Choroid plexus epithelial cell (primary cell): ENCODE measurements at regions not wholly inside any gene's neighbourhood (a gene's known extent, or its start where the extent isn't known, plus 50 kb on each side); places are given as distances from the start of the nearest gene placed in this dataset.

Experiments used
- DNase-seq: peaks from one replicate; pipeline ENCODE4 v3.0.0-alpha.2; 2010; ENCODE audit warnings: low read depth
- H3K4me3 ChIP-seq: 2 replicates; pipeline ENCODE4 v1.5.1; 2011; ENCODE audit warnings: low read depth, mild to moderate bottlenecking, control low read depth, low read length, moderate library complexity
- TF ChIP-seq, protein P1 (sequence below): conservative IDR thresholded peaks from 2 replicates; pipeline ENCODE4 v1.5.1; 2011; ENCODE audit warnings: low read depth, mild to moderate bottlenecking, control low read depth, inconsistent platforms, low read length, moderate library complexity

DNA sequence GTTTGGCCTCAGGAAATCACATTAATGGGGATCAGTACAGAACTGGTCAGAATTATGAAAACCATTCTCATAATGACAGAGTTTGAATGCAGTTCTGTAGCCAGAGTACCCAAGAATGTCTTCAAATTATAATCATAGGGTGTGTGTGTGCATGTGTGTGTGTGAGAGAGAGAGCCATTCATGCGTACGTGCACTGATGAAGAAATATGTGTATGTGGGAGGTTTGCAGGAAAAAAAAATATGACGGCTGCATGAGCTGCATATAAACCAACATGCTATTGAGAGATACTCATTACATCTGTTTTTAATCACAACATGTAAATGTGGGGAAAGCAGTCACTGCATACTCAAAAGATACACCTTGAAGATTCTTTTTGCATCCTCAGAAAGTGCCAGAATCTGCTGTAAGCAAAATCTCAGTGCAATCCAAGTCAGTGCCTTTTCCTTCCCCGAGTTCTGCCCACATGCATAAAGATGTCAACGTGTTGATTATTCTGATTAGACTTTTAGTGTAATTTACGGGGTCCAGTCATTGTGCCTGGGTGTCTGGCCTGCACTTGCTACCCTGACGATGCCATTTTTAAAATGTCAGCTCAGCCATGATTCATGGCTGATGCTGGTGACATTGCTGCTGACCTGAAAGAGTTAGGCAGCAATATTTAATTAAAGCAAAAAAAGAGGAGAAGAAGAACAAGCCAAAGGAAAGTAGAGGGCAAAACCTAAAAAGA, 378.7 kb upstream of the ZFHX3 start:
- TF ChIP-seq, protein P1, sequence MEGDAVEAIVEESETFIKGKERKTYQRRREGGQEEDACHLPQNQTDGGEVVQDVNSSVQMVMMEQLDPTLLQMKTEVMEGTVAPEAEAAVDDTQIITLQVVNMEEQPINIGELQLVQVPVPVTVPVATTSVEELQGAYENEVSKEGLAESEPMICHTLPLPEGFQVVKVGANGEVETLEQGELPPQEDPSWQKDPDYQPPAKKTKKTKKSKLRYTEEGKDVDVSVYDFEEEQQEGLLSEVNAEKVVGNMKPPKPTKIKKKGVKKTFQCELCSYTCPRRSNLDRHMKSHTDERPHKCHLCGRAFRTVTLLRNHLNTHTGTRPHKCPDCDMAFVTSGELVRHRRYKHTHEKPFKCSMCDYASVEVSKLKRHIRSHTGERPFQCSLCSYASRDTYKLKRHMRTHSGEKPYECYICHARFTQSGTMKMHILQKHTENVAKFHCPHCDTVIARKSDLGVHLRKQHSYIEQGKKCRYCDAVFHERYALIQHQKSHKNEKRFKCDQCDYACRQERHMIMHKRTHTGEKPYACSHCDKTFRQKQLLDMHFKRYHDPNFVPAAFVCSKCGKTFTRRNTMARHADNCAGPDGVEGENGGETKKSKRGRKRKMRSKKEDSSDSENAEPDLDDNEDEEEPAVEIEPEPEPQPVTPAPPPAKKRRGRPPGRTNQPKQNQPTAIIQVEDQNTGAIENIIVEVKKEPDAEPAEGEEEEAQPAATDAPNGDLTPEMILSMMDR = no peak
- no peak for DNase-seq
- no peak overlapping the region for H3K4me3 ChIP-seq

DNA sequence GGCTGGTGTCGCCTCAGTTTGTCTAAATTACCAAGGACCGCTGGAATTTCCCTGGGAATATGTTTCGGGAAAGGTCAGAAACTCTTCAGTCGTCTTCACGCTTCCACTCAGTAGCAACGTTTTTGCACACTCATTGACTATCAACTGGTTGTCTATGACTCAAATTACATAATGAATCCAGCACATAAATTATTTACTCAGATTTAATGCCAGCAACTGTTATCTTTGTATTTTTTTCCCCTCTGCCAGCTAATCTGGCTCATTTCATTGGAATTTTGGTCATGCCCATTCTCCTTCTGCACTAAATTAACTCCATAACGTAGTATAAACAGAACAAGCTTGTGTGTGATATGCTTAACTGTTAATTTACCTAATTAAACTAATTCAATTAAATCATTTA, 372.7 kb upstream of the ZFHX3 start:
- TF ChIP-seq, protein P1 = no peak
- no peak overlapping the region for H3K4me3 ChIP-seq
- DNase-seq = no peak

DNA sequence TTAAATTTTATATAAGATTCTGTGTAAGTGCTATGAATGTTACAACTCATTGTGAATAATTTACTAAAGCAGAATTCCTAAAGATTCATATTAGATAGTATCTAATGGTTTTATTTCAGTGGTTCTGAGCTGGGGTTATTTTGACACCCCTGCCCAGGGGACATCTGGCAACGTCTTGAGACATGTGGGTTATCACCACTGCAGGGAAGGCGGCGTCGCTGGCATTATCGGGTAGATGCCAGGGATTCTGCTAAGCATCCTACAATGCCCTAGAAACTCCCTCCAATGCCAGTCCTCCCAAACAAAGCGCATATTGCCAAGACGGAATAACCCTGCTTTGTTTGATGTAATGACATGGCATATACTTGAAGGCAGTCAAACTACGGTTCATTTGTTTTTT, 372.3 kb upstream of the ZFHX3 start:
- H3K4me3 ChIP-seq = no peak overlapping the region
- TF ChIP-seq, protein P1 = no peak
- DNase-seq = no peak

GRCh38 chr16:73418691-73419090, 370.8 kb upstream of the ZFHX3 start:
- DNase-seq = no peak
- H3K4me3 ChIP-seq = no peak overlapping the region
- TF ChIP-seq, protein P1 = no peak

DNA sequence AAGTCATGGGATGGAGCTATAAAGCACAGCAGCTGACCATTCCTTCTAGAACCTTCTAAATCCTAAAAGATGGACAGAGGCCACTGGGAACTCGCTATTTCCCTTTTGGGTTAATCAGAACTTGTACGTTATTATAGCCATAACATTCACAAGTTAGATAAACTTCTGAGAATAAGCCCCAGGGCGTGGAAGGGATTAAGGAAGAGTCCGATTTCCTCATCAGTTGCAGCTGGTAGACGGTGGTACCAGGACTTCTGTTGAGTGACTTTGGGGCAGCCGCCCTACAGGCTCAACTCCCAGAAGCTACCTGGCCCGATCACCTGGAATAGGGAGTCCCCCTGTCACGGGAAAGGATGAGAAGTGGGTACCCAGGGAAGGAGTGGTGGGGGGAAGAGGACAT, 370.1 kb upstream of the ZFHX3 start:
- no peak overlapping the region for H3K4me3 ChIP-seq
- DNase-seq = no peak

GRCh38 chr16:73415286-73415685, 367.4 kb upstream of the ZFHX3 start:
- TF ChIP-seq, protein P1 = no peak

More for the DNA sequence above, 370.1 kb upstream of the ZFHX3 start:
- TF ChIP-seq, protein P1 = no peak

GRCh38 chr16:73414638-73415037, 366.7 kb upstream of the ZFHX3 start:
- no peak overlapping the region for H3K4me3 ChIP-seq
- DNase-seq = no peak
- TF ChIP-seq, protein P1 = no peak

More at GRCh38 chr16:73415286-73415685, 367.4 kb upstream of the ZFHX3 start:
- no peak for DNase-seq
- H3K4me3 ChIP-seq = no peak overlapping the region
